ENCODE measurements at regions not wholly inside any gene's neighbourhood (a gene's known extent, or its start where the extent isn't known, plus 50 kb on each side); places are given as distances from the start of the nearest gene placed in this dataset.

DNA sequence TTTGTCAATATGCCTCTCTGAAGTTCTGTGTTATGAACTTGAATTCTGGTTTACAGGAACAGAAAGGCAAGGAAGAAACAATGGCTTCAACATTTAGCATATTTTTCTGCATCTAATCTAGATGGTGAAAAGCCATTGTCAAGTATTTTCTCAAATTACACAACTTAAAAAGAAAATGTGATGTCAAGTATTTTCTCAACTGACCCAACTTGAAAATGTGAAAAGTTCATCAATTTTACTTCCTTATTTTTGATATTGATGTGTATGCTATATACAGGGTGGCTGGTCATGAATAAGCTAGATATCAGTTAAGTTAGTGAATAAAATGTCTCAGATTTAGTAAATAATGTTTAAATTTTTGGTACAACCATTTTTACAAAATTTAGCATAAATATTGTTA, 196.7 kb downstream of the ALX1 start:
- TF ChIP-seq, protein P1, sequence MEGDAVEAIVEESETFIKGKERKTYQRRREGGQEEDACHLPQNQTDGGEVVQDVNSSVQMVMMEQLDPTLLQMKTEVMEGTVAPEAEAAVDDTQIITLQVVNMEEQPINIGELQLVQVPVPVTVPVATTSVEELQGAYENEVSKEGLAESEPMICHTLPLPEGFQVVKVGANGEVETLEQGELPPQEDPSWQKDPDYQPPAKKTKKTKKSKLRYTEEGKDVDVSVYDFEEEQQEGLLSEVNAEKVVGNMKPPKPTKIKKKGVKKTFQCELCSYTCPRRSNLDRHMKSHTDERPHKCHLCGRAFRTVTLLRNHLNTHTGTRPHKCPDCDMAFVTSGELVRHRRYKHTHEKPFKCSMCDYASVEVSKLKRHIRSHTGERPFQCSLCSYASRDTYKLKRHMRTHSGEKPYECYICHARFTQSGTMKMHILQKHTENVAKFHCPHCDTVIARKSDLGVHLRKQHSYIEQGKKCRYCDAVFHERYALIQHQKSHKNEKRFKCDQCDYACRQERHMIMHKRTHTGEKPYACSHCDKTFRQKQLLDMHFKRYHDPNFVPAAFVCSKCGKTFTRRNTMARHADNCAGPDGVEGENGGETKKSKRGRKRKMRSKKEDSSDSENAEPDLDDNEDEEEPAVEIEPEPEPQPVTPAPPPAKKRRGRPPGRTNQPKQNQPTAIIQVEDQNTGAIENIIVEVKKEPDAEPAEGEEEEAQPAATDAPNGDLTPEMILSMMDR (IDR thresholded peaks at IDR 0.05; ENCODE audit: low read depth, low read length): no peak
- TF ChIP-seq EZH2phosphoT487 (IDR thresholded peaks at IDR 0.05; ENCODE audit: low read depth): no peak
